IMR-90 (cell line): ENCODE measurements at regions not wholly inside any gene's neighbourhood (a gene's known extent, or its start where the extent isn't known, plus 50 kb on each side); places are given as distances from the start of the nearest gene placed in this dataset.

Source experiments
- CEBPB ChIP-seq: IDR thresholded peaks from 2 replicates; pipeline ENCODE4 v1.6.1; 2012; ENCODE audit warnings: low read depth, low read length, improper control_type of control experiment
- CHD1 ChIP-seq: IDR thresholded peaks from 2 replicates; pipeline ENCODE4 v1.6.1; 2012; ENCODE audit warnings: low read depth, low read length, improper control_type of control experiment
- CTCF ChIP-seq: conservative IDR thresholded peaks from 2 replicates; pipeline ENCODE4 v1.5.1; 2012; ENCODE audit warnings: mild to moderate bottlenecking, low read depth, low read length, improper control_type of control experiment
- MXI1 ChIP-seq: IDR thresholded peaks from 2 replicates; pipeline ENCODE4 v1.6.1; 2012; ENCODE audit warnings: low read depth, mild to moderate bottlenecking, low read length, moderate library complexity, borderline replicate concordance
- POLR2A ChIP-seq: IDR thresholded peaks from 2 replicates; pipeline ENCODE4 v1.6.1; 2012; ENCODE audit warnings: mild to moderate bottlenecking, low read depth, low read length
- RAD21 ChIP-seq: IDR thresholded peaks from 2 replicates; pipeline ENCODE4 v1.6.1; 2012; ENCODE audit warnings: low read length, improper control_type of control experiment
- RFX5 ChIP-seq: IDR thresholded peaks from 2 replicates; pipeline ENCODE4 v1.8.0; 2012; ENCODE audit warnings: low read depth, mild to moderate bottlenecking, low read length, moderate library complexity

- TF ChIP-seq CHD1 (no peak), CTCF (no peak), MXI1 (no peak), RFX5 (no peak), POLR2A (no peak), CEBPB (no peak), RAD21 (no peak)
Observed at GRCh38 chr2:45312275-45312674, 298.8 kb downstream of the SRBD1 start.
